AG09319 (cell line): ENCODE measurements at regions not wholly inside any gene's neighbourhood (a gene's known extent, or its start where the extent isn't known, plus 50 kb on each side); places are given as distances from the start of the nearest gene placed in this dataset.
A peak's percentile ranks its signal among the peaks of the same experiment; 100 is the strongest.
"Not testable (repeated sequence)": the region's sequence is repeated elsewhere in the genome, so short reads cannot be mapped to it uniquely, and the experiment has no call there.

Experiments used
- DNase-seq: peaks from one replicate; pipeline ENCODE4 v3.0.0-alpha.2; 2010; ENCODE audit warnings: low read depth; ENCODE audit errors: extremely low read depth
- TF ChIP-seq, protein P1 (sequence below): IDR thresholded peaks from 2 replicates; pipeline ENCODE4 v1.5.1; 2011; ENCODE audit warnings: low read depth, mild to moderate bottlenecking, inconsistent platforms, low read length, moderate library complexity

DNA sequence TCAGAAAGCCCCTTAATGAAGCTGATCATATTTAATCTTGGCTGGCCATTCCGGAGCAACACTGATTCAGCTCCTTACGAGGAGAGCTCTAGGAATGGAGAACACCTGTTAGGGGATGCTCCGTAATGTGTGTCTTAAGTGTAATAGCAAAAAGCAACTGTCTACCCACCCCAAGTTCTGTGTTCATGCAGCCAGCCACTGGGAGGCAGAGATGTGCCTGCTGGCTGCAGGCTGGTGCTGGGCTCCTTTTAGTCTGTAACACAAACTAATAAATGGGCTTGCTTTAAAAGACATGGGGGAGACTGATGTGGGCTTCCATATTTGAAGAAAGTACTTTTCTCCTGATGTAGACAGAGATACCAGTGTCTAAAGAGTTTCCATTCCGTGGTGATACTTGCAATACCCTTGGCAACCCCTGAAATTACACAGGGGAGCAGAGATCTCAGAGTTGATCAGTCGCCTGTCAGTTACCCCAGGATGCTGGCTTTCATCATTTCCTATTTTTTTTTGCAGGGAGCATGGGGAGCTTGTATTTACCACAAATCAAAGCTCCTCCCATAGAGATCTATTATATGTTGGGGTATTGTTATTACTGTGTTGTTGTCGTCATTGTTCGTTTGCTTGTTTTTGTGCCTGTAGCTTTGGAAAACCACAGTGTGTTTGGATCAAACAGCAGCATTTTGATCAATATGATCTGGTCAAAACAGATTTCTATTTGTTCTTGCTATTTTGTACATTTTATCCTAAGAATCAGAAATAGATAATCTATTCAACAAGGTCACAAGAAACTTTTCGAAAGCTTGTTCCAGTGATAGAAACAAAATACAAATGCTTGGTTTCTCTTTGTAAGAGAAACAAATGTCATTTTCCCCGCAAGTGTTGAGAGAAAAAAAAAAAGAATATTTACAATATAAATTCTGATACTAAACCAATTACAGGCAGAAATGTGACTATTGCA lies 65.8 kb downstream of the MTX3 start:
- no peak for DNase-seq
- TF ChIP-seq, protein P1, sequence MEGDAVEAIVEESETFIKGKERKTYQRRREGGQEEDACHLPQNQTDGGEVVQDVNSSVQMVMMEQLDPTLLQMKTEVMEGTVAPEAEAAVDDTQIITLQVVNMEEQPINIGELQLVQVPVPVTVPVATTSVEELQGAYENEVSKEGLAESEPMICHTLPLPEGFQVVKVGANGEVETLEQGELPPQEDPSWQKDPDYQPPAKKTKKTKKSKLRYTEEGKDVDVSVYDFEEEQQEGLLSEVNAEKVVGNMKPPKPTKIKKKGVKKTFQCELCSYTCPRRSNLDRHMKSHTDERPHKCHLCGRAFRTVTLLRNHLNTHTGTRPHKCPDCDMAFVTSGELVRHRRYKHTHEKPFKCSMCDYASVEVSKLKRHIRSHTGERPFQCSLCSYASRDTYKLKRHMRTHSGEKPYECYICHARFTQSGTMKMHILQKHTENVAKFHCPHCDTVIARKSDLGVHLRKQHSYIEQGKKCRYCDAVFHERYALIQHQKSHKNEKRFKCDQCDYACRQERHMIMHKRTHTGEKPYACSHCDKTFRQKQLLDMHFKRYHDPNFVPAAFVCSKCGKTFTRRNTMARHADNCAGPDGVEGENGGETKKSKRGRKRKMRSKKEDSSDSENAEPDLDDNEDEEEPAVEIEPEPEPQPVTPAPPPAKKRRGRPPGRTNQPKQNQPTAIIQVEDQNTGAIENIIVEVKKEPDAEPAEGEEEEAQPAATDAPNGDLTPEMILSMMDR, result peak; percentile 62

DNA sequence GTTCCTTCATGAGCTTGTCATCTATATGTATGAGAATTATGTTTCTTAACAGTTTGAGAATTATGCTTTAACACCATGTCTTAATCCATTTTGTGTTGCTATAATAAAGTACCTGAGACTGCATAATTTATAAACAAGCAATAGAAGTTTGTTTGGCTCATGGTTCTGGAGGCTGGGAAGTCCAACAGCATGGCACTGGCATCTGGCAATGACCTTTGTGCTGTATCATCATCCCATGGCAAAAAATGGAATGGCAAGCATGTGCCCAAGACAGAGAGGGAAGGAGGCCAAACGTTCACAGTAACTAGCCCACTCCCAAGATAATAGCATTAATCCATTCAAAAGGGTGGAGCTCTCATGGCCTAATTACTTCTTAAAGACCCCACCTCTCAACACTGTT lies 67.6 kb downstream of the MTX3 start:
- DNase-seq, result no peak

DNA sequence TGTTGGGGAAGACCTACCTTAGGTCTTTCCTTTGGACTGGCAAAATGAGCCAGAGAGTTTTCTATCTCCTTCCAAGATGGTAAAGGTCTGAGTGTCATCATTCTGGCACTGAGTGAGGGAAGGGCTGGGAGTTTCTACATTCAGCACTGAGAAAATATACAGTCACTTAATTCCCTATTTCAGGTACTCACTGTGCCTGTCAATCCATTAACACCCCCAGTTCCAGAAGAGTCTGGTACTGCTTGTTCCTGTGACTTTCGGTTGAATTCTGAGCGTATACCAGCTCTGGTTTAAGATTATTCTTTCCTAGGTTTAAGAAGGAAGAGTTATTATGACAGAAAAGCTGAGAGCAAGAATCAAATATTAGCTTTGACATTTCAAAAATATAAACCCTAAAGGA lies 68.4 kb downstream of the MTX3 start:
- TF ChIP-seq, protein P1, result no peak
- DNase-seq, result no peak

More for the DNA sequence above, 67.6 kb downstream of the MTX3 start:
- TF ChIP-seq, protein P1, result no peak

DNA sequence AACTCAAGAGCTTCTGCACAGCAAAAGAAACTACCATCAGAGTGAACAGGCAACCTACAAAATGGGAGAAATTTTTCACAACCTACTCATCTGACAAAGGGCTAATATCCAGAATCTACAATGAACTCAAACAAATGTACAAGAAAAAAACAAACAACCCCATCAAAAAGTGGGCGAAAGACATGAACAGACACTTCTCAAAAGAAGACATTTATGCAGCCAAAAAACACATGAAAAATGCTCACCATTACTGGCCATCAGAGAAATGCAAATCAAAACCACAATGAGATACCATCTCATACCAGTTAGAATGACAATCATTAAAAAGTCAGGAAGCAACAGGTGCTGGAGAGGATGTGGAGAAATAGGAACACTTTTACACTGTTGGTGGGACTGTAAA lies 83.6 kb downstream of the MTX3 start:
- DNase-seq, result not testable (repeated sequence)

DNA sequence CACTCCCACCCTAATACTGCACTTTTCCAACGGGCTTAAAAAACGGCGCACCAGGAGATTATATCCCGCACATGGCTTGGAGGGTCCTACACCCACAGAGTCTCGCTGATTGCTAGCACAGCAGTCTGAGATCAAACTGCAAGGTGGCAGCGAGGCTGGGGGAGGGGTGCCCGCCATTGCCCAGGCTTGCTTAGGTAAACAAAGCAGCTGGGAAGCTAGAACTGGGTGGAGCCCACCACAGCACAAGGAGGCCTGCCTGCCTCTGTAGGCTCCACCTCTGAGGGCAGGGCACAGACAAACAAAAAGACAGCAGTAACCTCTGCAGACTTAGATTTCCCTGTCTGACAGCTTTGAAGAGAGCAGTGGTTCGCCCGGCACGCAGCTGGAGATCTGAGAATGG lies 88.5 kb downstream of the MTX3 start:
- DNase-seq, result not testable (repeated sequence)

DNA sequence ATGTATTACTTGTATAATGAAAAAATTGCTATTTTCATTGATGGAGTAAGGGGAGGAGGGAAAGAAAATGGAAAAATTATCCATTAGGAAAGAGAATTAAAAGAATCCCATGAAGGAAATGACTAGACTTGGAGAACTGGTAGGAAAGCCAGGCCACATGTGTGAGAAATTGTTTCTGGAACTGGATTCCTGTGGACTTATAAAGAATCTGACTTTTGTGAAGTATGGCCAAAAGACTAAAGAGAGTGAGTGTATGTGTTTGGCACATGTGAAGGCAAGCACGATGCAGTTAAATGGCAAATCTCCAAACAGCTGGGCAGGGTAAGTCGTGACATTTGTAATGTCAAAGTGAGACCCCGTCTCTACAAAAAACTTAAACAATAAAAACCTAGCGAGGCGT lies 89.4 kb downstream of the MTX3 start:
- TF ChIP-seq, protein P1, result no peak
- DNase-seq, result no peak

DNA sequence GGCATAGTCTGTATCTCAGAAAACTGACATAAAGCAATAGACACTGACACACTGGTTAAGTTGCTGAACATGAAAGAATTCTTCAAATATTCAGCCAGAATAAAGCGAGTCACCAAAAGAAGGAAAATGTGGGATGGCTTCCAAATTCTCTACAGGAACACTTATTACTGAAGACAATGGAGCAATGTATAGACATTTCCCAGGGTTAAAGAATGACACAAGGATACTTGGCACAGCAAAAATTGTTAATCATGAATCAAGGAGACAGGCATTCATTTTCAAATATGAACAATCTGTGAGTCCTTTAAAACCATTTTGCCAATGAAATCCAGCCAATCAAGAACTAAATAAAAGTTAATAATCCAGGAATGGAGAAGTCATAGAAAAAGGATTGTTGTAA lies 92.5 kb downstream of the MTX3 start:
- TF ChIP-seq, protein P1, result no peak
- DNase-seq, result no peak

DNA sequence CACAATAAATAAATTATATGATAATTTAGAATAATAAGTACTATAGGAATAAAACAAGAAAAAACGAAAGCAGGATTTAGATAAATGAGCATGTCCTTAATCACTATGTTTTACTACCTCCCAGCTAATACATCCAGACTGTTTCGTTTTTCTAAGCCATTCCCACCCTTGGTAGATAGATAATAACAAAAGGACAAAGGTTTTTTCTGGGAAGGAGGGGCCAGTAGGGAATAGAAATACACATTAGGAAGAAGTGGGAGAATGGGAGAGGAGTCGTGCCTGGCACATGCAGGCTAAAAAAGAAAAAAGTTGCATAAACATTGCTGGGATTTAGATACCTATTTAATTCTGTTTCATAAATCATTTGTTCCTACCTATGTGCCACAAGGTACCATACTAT lies 97.1 kb downstream of the MTX3 start:
- TF ChIP-seq, protein P1, result no peak
- DNase-seq, result no peak
